ENCODE measurements at regions not wholly inside any gene's neighbourhood (a gene's known extent, or its start where the extent isn't known, plus 50 kb on each side); places are given as distances from the start of the nearest gene placed in this dataset.

DNA sequence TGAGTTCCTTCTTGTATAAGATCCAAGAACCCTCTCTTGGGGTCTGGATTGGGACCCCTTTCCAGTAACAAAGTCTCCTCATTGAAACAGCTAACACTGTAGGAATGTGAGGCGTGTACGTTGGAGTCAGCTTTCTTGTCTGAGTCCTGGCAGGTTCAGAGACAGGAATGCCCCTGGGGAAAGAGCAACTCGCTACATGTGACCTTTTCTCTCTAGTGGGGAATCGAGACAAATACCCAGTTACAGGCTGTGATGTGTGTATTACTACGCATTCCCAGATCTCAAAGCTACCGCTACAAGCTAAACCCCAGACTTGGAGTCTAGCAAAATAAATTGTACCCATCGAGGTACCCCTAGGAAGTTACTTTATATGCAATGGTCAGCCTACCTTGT lies 85.6 kb upstream of the FRMD4A start:
- no peak for TF ChIP-seq CTCF (IDR thresholded peaks at IDR 0.05)
- TF ChIP-seq POLR2A (IDR thresholded peaks at IDR 0.05): no peak
- no peak for TF ChIP-seq EP300 (IDR thresholded peaks at IDR 0.05)
- no peak for TF ChIP-seq POLR2AphosphoS5 (IDR thresholded peaks at IDR 0.05)
- intact Hi-C loops (cut with DNase I; ENCODE audit: low total_unique reads): no loop called here
- Histone ChIP-seq H3K4me3 (no peak overlapping the region), H3K36me3 (no peaks in the 10 kb centered on the region), H3K27me3 (peaks cover 0 to 4% (median 3%) of the 10 kb centered on the region in 3 donors), H3K27ac (no peak overlapping the region), H3K9me3 (no peaks in the 10 kb centered on the region), H3K4me1 (no peaks in the 10 kb centered on the region)
- DNase-seq: no peak
- WGBS, 5 donors: 81 to 91% (median 83%) methylated on average over 6 to 7 of the region's 7 CpGs

- no peaks in the 10 kb centered on the region for H3K36me3 ChIP-seq
- 56 to 64% (median 56%) methylated on average over 4 of the region's 4 CpGs for WGBS, 5 donors
- no peak for DNase-seq
- H3K9me3 ChIP-seq: no peaks in the 10 kb centered on the region
- intact Hi-C loops (cut with DNase I; ENCODE audit: low total_unique reads): no loop called here
- H3K27ac ChIP-seq: no peak overlapping the region
- H3K4me3 ChIP-seq: no peak overlapping the region
- H3K4me1 ChIP-seq: no peaks in the 10 kb centered on the region
- TF ChIP-seq POLR2AphosphoS5 (IDR thresholded peaks at IDR 0.05): no peak
- no peak for TF ChIP-seq POLR2A (IDR thresholded peaks at IDR 0.05)
- TF ChIP-seq CTCF (IDR thresholded peaks at IDR 0.05): no peak
- no peak for TF ChIP-seq EP300 (IDR thresholded peaks at IDR 0.05)
- H3K27me3 ChIP-seq: peaks cover 0 to 4% (median 3%) of the 10 kb centered on the region in 3 donors
Measured at GRCh38 chr10:14415676-14416307, 85.1 kb upstream of the FRMD4A start.

- no peaks in the 10 kb centered on the region for H3K9me3 ChIP-seq
- intact Hi-C loops (cut with DNase I; ENCODE audit: low total_unique reads): no loop called here
Measured at GRCh38 chr10:14414901-14415300, 84.2 kb upstream of the FRMD4A start.

GRCh38 chr10:14413523-14413922 lies 82.8 kb upstream of the FRMD4A start:
- intact Hi-C loops (cut with DNase I; ENCODE audit: low total_unique reads): no loop called here
- no peaks in the 10 kb centered on the region for H3K9me3 ChIP-seq
- H3K27me3 ChIP-seq: peaks cover 0 to 9% (median 4%) of the 10 kb centered on the region in 3 donors
- H3K4me1 ChIP-seq: no peaks in the 10 kb centered on the region
- no peak overlapping the region for H3K4me3 ChIP-seq
- WGBS, 5 donors: 66 to 84% (median 79%) methylated on average over 5 of the region's 5 CpGs
- DNase-seq: peak in 1 of 2 donors; percentile 48
- H3K27ac ChIP-seq: no peak overlapping the region
- TF ChIP-seq EP300 (IDR thresholded peaks at IDR 0.05): no peak
- TF ChIP-seq POLR2AphosphoS5 (IDR thresholded peaks at IDR 0.05): no peak
- no peak for TF ChIP-seq CTCF (IDR thresholded peaks at IDR 0.05)
- TF ChIP-seq POLR2A (IDR thresholded peaks at IDR 0.05): no peak
- H3K36me3 ChIP-seq: no peaks in the 10 kb centered on the region

More at GRCh38 chr10:14414901-14415300, 84.2 kb upstream of the FRMD4A start:
- TF ChIP-seq EP300 (IDR thresholded peaks at IDR 0.05) (no peak), POLR2A (IDR thresholded peaks at IDR 0.05) (no peak), CTCF (IDR thresholded peaks at IDR 0.05) (no peak), POLR2AphosphoS5 (IDR thresholded peaks at IDR 0.05) (no peak)
- WGBS, 5 donors: 73 to 83% (median 76%) methylated on average over 3 of the region's 3 CpGs
- DNase-seq: no peak
- peaks cover 0 to 4% (median 3%) of the 10 kb centered on the region in 3 donors for H3K27me3 ChIP-seq
- no peak overlapping the region for H3K27ac ChIP-seq
- no peaks in the 10 kb centered on the region for H3K4me1 ChIP-seq
- H3K36me3 ChIP-seq: no peaks in the 10 kb centered on the region
- no peak overlapping the region for H3K4me3 ChIP-seq

Measured in stomach (tissue), 8 donors.